ENCODE measurements at regions not wholly inside any gene's neighbourhood (a gene's known extent, or its start where the extent isn't known, plus 50 kb on each side); places are given as distances from the start of the nearest gene placed in this dataset.

- TF ChIP-seq CTCF (IDR thresholded peaks at IDR 0.05) (no peak), EP300 (IDR thresholded peaks at IDR 0.05) (no peak), POLR2AphosphoS5 (IDR thresholded peaks at IDR 0.05) (no peak)
These were observed 173.0 kb downstream of the TEX29 start for GRCh38 chr13:111493468-111493867.

Data from sigmoid colon (tissue), 4 donors.